Endothelial cell (in vitro differentiated cells): ENCODE measurements at regions not wholly inside any gene's neighbourhood (a gene's known extent, or its start where the extent isn't known, plus 50 kb on each side); places are given as distances from the start of the nearest gene placed in this dataset.

Experiments used
- DNase-seq: peaks from one replicate; pipeline ENCODE4 v3.0.0; 2021; ENCODE audit warnings: low spot score
- H3K27ac Mint-ChIP-seq: one replicate; pipeline ENCODE4 v1.8.0; 2021; ENCODE audit warnings: mixed read lengths, inconsistent platforms; ENCODE audit not compliant: unreplicated experiment
- H3K27me3 Mint-ChIP-seq: one replicate; pipeline ENCODE4 v1.8.0; 2021; ENCODE audit warnings: mild to moderate bottlenecking, moderate library complexity, mixed read lengths, inconsistent platforms; ENCODE audit not compliant: unreplicated experiment
- H3K36me3 Mint-ChIP-seq: one replicate; pipeline ENCODE4 v1.8.0; 2021; ENCODE audit warnings: mild to moderate bottlenecking, low read depth, mixed read lengths, inconsistent platforms; ENCODE audit not compliant: unreplicated experiment
- H3K4me1 Mint-ChIP-seq: one replicate; pipeline ENCODE4 v1.8.0; 2021; ENCODE audit warnings: mild to moderate bottlenecking, mixed read lengths, inconsistent platforms; ENCODE audit not compliant: unreplicated experiment
- H3K4me3 Mint-ChIP-seq: one replicate; pipeline ENCODE4 v1.8.0; 2021; ENCODE audit warnings: mild to moderate bottlenecking, mixed read lengths, inconsistent platforms; ENCODE audit not compliant: unreplicated experiment
- H3K9me3 Mint-ChIP-seq: one replicate; pipeline ENCODE4 v1.8.0; 2021; ENCODE audit warnings: mixed read lengths, inconsistent platforms; ENCODE audit not compliant: unreplicated experiment
- TF ChIP-seq, protein P1 (sequence below): fragments of 200-600 bp; sonication (generic); IDR thresholded peaks from one replicate; pipeline ENCODE4 v1.5.0; 2021; ENCODE audit warnings: antibody characterized with exemption; ENCODE audit not compliant: unreplicated experiment

DNA sequence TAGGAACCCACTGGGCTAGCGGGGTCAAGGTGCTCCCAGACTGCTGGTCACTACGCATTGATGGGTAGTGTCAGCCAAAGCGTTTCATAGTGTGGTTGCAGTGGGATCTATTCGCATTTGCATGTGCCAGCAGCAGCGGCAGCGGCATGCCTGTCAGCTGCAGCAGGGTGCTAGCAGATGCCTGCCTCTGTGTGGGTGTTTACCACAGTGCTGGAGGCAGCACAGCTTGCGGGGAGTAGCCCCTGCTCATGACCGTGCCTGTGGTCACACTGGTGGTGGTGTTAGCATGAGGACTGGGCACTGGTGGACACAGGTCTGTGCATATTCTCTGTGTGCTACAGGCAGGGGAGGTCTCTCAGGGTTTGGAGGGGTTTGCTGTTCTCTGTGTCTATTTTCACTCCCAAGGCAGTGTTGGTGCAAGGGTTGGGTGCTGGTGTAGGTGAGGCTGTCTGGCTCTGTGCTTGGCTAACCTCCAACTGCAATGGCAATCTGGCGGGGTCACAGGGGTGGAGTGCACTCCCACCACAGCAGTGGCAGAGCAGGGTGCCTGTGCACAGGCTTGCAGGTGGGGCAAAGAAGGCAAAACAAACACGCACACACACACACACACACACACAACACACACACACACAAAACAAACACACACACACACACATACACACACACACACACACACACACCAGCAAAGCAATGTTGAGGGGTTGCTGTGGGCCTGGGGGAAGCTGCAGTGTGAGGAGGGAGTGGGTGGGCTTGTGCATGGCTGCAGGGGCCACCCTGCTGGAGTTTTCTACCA is 184.4 kb downstream of the GLUD2 start:
- Mint-ChIP-seq H3K27me3 (peaks cover 2% of the 10 kb centered on the region), H3K4me1 (no peaks in the 10 kb centered on the region), H3K27ac (no peak overlapping the region), H3K36me3 (no peaks in the 10 kb centered on the region), H3K4me3 (no peak overlapping the region), H3K9me3 (no peaks in the 10 kb centered on the region)
- TF ChIP-seq, protein P1, sequence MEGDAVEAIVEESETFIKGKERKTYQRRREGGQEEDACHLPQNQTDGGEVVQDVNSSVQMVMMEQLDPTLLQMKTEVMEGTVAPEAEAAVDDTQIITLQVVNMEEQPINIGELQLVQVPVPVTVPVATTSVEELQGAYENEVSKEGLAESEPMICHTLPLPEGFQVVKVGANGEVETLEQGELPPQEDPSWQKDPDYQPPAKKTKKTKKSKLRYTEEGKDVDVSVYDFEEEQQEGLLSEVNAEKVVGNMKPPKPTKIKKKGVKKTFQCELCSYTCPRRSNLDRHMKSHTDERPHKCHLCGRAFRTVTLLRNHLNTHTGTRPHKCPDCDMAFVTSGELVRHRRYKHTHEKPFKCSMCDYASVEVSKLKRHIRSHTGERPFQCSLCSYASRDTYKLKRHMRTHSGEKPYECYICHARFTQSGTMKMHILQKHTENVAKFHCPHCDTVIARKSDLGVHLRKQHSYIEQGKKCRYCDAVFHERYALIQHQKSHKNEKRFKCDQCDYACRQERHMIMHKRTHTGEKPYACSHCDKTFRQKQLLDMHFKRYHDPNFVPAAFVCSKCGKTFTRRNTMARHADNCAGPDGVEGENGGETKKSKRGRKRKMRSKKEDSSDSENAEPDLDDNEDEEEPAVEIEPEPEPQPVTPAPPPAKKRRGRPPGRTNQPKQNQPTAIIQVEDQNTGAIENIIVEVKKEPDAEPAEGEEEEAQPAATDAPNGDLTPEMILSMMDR = no peak
- no peak for DNase-seq

DNA sequence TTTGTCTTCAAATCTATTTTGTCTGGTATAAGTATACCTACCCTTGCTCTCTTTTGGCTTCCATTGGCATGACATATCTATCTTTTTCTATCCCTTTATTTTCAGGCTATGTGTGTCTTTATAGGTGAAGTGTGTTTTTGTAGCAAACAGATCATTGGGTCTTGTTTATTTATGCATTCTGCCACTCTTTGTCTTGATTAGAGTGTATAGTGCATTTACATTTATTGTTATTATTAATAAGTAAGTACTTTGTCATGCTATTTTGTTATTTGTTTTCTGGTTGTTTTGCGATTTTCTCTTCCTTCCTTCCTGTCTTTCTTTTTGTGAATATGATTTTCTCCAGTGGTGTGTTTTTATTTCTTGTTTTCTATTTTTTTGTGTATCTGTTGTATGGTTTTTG is 188.6 kb downstream of the GLUD2 start:
- no peak for DNase-seq
- H3K9me3 Mint-ChIP-seq = no peaks in the 10 kb centered on the region
- no peaks in the 10 kb centered on the region for H3K27me3 Mint-ChIP-seq
- TF ChIP-seq, protein P1 = no peak
- H3K4me3 Mint-ChIP-seq = no peak overlapping the region
- no peaks in the 10 kb centered on the region for H3K36me3 Mint-ChIP-seq
- H3K27ac Mint-ChIP-seq = no peak overlapping the region
- no peaks in the 10 kb centered on the region for H3K4me1 Mint-ChIP-seq

DNA sequence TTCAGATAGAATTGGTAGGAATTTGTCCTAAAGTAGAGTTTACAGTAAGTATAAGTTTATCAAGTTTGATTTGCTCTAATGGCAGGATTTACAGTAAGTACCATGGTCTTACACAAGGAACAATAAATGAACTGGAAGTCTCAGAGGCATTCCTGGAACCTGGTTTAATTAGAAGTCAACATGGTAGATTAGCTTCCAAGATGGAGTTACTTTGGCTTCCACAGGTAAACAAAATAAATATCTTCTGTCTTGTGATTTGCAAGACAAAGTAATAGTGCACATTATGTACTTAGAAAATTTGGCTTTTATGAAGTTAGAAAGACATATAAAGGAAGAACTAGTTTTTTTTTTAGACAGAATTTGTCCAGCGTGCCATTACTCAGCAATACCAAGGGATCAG is 190.7 kb downstream of the GLUD2 start:
- no peaks in the 10 kb centered on the region for H3K36me3 Mint-ChIP-seq
- H3K4me1 Mint-ChIP-seq = no peaks in the 10 kb centered on the region
- no peaks in the 10 kb centered on the region for H3K27me3 Mint-ChIP-seq
- H3K9me3 Mint-ChIP-seq = no peaks in the 10 kb centered on the region
- H3K27ac Mint-ChIP-seq = no peak overlapping the region
- no peak for DNase-seq
- no peak overlapping the region for H3K4me3 Mint-ChIP-seq
- TF ChIP-seq, protein P1 = no peak

DNA sequence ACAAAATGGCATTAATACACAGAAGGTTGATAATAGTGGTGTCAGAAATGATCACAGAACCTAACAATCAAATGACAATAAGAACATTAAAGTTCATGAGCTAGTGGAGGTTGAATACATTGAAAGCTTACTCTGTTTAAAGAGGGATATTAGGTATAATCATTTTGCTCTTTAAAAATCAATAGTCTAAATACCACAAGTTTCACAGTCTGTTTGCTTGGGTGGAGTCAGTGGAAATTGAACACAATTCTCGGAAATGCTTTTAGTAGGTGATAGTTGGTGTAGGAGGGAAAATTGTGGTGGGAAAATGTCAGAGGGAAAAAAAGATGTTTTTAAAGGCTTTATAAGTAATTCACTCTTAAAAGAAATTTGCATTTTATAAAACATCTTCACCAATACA is 197.1 kb downstream of the GLUD2 start:
- TF ChIP-seq, protein P1 = no peak
- H3K4me1 Mint-ChIP-seq = no peaks in the 10 kb centered on the region
- no peak overlapping the region for H3K4me3 Mint-ChIP-seq
- H3K27ac Mint-ChIP-seq = no peak overlapping the region
- no peaks in the 10 kb centered on the region for H3K9me3 Mint-ChIP-seq
- no peaks in the 10 kb centered on the region for H3K36me3 Mint-ChIP-seq
- DNase-seq = no peak
- no peaks in the 10 kb centered on the region for H3K27me3 Mint-ChIP-seq

DNA sequence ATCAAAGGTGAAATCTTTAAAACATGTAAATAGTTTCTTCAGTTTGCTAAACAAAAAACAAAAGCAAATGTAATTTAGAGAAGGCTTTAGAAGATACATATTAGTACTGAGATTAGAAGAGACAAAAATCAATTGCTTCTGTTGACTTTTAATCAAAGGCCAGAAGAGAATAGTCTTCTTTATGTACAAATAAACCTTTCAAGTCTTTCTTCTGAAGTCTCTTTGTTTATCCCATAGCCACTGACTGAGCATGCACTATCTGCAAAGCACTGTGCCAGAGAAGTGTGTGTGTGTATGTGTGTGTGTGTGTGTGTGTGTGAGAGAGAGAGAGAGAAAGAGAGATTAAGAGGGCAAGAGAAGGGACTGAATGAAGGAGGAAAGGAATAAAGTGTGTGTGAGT is 198.4 kb downstream of the GLUD2 start:
- H3K4me1 Mint-ChIP-seq = no peaks in the 10 kb centered on the region

More for the DNA sequence above, 198.4 kb downstream of the GLUD2 start:
- no peaks in the 10 kb centered on the region for H3K36me3 Mint-ChIP-seq
- H3K27me3 Mint-ChIP-seq = no peaks in the 10 kb centered on the region
- TF ChIP-seq, protein P1 = no peak
- DNase-seq = no peak
- H3K4me3 Mint-ChIP-seq = no peak overlapping the region
- H3K27ac Mint-ChIP-seq = no peak overlapping the region
- H3K9me3 Mint-ChIP-seq = no peaks in the 10 kb centered on the region
